ENCODE measurements at regions not wholly inside any gene's neighbourhood (a gene's known extent, or its start where the extent isn't known, plus 50 kb on each side); places are given as distances from the start of the nearest gene placed in this dataset.

DNA sequence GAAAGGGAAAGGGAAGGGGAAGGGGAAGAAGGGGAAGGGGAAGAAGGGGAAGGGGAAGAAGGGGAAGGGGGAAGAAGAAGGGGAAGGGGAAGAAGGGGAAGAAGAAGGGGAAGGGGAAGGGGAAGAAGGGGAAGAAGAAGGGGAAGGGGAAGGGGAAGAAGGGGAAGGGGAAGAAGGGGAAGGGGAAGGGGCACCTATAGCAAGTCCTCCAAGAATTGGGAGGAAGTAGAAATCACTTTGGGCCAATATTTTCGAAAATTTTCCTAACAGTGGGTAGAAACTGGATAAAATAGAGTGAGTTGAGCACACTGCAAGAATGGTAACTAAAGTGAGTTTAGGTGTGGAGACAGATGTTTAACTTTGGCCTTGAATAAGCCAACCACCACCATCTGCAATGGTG lies 915.3 kb downstream of the DNAH5 start:
- Histone ChIP-seq H3K27ac (ENCODE audit: extremely low read depth, low read depth, low read length) (no peak overlapping the region), H3K9me3 (ENCODE audit: control insufficient read depth, insufficient read depth, low read depth, low read length) (no peaks in the 10 kb centered on the region), H3K4me3 (ENCODE audit: low read depth, low read length) (no peak overlapping the region), H3K4me1 (ENCODE audit: control insufficient read depth, insufficient read depth, low read length) (no peaks in the 10 kb centered on the region), H3K36me3 (ENCODE audit: control insufficient read depth in 2 of 2, insufficient read depth in 1 of 2, low read length in 2 of 2) (no peaks in the 10 kb centered on the region)
- ChIA-PET CTCF (no interaction called here), POLR2A (no interaction called here)
- TF ChIP-seq, protein P1, sequence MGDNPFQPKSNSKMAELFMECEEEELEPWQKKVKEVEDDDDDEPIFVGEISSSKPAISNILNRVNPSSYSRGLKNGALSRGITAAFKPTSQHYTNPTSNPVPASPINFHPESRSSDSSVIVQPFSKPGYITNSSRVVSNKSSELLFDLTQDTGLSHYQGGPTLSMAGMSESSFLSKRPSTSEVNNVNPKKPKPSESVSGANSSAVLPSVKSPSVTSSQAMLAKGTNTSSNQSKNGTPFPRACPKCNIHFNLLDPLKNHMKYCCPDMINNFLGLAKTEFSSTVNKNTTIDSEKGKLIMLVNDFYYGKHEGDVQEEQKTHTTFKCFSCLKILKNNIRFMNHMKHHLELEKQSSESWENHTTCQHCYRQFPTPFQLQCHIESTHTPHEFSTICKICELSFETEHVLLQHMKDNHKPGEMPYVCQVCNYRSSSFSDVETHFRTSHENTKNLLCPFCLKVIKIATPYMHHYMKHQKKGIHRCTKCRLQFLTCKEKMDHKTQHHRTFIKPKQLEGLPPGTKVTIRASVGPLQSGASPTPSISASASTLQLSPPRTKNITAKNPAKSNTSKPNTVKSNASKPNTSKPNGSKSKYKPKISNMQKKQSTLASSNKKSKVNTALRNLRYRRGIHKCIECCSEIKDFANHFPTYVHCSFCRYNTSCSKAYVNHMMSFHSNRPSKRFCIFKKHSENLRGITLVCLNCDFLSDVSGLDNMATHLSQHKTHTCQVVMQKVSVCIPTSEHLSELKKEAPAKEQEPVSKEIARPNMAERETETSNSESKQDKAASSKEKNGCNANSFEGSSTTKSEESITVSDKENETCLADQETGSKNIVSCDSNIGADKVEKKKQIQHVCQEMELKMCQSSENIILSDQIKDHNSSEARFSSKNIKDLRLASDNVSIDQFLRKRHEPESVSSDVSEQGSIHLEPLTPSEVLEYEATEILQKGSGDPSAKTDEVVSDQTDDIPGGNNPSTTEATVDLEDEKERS (tag by site-specific recombination; IDR thresholded peaks at IDR 0.05) = no peak
- no peak for TF ChIP-seq ZNF747 (tag by site-specific recombination; IDR thresholded peaks at IDR 0.05)
- no peak for TF ChIP-seq ZNF223 (tag by site-specific recombination; IDR thresholded peaks at IDR 0.05)
- TF ChIP-seq ZNF510 (tag by site-specific recombination; IDR thresholded peaks at IDR 0.05; ENCODE audit: insufficient replicate concordance) = no peak
- TF ChIP-seq ZNF621 (tag by site-specific recombination; IDR thresholded peaks at IDR 0.05) = no peak
- no peak for TF ChIP-seq ZNF138 (tag by site-specific recombination; IDR thresholded peaks at IDR 0.05; ENCODE audit: borderline replicate concordance)
- TF ChIP-seq, protein P2, sequence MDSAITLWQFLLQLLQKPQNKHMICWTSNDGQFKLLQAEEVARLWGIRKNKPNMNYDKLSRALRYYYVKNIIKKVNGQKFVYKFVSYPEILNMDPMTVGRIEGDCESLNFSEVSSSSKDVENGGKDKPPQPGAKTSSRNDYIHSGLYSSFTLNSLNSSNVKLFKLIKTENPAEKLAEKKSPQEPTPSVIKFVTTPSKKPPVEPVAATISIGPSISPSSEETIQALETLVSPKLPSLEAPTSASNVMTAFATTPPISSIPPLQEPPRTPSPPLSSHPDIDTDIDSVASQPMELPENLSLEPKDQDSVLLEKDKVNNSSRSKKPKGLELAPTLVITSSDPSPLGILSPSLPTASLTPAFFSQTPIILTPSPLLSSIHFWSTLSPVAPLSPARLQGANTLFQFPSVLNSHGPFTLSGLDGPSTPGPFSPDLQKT (IDR thresholded peaks at IDR 0.05; ENCODE audit: borderline replicate concordance, low read depth, low read length) = no peak
- TF ChIP-seq HOXD13 (CRISPR knock-in tag; IDR thresholded peaks at IDR 0.05; ENCODE audit: borderline replicate concordance) = no peak
- no peak for TF ChIP-seq ZNF571 (tag by site-specific recombination; IDR thresholded peaks at IDR 0.05)
- TF ChIP-seq, protein P3, sequence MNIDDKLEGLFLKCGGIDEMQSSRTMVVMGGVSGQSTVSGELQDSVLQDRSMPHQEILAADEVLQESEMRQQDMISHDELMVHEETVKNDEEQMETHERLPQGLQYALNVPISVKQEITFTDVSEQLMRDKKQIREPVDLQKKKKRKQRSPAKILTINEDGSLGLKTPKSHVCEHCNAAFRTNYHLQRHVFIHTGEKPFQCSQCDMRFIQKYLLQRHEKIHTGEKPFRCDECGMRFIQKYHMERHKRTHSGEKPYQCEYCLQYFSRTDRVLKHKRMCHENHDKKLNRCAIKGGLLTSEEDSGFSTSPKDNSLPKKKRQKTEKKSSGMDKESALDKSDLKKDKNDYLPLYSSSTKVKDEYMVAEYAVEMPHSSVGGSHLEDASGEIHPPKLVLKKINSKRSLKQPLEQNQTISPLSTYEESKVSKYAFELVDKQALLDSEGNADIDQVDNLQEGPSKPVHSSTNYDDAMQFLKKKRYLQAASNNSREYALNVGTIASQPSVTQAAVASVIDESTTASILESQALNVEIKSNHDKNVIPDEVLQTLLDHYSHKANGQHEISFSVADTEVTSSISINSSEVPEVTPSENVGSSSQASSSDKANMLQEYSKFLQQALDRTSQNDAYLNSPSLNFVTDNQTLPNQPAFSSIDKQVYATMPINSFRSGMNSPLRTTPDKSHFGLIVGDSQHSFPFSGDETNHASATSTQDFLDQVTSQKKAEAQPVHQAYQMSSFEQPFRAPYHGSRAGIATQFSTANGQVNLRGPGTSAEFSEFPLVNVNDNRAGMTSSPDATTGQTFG (tag by site-specific recombination; IDR thresholded peaks at IDR 0.05; ENCODE audit: borderline replicate concordance) = no peak
- no peak for TF ChIP-seq TRIM28 (IDR thresholded peaks at IDR 0.05; ENCODE audit: borderline replicate concordance, low read length)
- TF ChIP-seq, protein P4, sequence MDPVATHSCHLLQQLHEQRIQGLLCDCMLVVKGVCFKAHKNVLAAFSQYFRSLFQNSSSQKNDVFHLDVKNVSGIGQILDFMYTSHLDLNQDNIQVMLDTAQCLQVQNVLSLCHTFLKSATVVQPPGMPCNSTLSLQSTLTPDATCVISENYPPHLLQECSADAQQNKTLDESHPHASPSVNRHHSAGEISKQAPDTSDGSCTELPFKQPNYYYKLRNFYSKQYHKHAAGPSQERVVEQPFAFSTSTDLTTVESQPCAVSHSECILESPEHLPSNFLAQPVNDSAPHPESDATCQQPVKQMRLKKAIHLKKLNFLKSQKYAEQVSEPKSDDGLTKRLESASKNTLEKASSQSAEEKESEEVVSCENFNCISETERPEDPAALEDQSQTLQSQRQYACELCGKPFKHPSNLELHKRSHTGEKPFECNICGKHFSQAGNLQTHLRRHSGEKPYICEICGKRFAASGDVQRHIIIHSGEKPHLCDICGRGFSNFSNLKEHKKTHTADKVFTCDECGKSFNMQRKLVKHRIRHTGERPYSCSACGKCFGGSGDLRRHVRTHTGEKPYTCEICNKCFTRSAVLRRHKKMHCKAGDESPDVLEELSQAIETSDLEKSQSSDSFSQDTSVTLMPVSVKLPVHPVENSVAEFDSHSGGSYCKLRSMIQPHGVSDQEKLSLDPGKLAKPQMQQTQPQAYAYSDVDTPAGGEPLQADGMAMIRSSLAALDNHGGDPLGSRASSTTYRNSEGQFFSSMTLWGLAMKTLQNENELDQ (tag by site-specific recombination; IDR thresholded peaks at IDR 0.05; ENCODE audit: low read depth) = no peak
- TF ChIP-seq SCRT1 (tag by site-specific recombination; IDR thresholded peaks at IDR 0.05; ENCODE audit: borderline replicate concordance) = no peak
- no peak for TF ChIP-seq ZNF404 (tag by site-specific recombination; IDR thresholded peaks at IDR 0.05)
- no peak for TF ChIP-seq ZNF626 (tag by site-specific recombination; IDR thresholded peaks at IDR 0.05)
- no peak for TF ChIP-seq HOXA7 (CRISPR knock-in tag; IDR thresholded peaks at IDR 0.05; ENCODE audit: borderline replicate concordance)
- no peak for TF ChIP-seq ZBTB20 (tag by site-specific recombination; IDR thresholded peaks at IDR 0.05)
- TF ChIP-seq ZNF837 (tag by site-specific recombination; IDR thresholded peaks at IDR 0.05) = no peak
- TF ChIP-seq, protein P5, sequence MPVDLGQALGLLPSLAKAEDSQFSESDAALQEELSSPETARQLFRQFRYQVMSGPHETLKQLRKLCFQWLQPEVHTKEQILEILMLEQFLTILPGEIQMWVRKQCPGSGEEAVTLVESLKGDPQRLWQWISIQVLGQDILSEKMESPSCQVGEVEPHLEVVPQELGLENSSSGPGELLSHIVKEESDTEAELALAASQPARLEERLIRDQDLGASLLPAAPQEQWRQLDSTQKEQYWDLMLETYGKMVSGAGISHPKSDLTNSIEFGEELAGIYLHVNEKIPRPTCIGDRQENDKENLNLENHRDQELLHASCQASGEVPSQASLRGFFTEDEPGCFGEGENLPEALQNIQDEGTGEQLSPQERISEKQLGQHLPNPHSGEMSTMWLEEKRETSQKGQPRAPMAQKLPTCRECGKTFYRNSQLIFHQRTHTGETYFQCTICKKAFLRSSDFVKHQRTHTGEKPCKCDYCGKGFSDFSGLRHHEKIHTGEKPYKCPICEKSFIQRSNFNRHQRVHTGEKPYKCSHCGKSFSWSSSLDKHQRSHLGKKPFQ (tag by site-specific recombination; IDR thresholded peaks at IDR 0.05) = no peak
- no peak for TF ChIP-seq ZNF324 (tag by site-specific recombination; IDR thresholded peaks at IDR 0.05)
